Middle frontal gyrus (tissue), 1 donor: ENCODE measurements at regions not wholly inside any gene's neighbourhood (a gene's known extent, or its start where the extent isn't known, plus 50 kb on each side); places are given as distances from the start of the nearest gene placed in this dataset.

Source experiments
- DNase-seq: peaks from one replicate; pipeline ENCODE4 v3.0.0-alpha.2; 2015; ENCODE audit warnings: low spot score; ENCODE audit errors: extremely low spot score

DNA sequence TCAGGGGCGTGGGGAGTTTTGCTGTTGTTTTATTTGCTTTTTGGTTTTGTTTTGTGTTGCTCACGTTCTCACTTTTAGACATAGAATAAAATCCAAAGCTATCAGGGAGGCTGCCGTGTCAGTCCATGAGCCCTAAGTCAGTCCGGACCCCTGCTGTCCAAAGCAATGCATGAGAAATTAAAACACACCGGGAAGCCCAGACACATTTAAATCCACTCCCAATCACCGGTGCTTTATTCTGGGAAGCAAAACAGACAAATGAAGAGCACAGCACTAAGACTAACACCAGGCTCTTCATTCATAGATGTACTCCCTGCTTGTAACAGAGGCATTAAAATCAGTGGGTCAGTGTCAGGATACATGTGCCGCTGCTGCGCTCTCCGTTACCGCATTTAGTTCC is 180.9 kb downstream of the IRX2 start:
- DNase-seq, result no peak

DNA sequence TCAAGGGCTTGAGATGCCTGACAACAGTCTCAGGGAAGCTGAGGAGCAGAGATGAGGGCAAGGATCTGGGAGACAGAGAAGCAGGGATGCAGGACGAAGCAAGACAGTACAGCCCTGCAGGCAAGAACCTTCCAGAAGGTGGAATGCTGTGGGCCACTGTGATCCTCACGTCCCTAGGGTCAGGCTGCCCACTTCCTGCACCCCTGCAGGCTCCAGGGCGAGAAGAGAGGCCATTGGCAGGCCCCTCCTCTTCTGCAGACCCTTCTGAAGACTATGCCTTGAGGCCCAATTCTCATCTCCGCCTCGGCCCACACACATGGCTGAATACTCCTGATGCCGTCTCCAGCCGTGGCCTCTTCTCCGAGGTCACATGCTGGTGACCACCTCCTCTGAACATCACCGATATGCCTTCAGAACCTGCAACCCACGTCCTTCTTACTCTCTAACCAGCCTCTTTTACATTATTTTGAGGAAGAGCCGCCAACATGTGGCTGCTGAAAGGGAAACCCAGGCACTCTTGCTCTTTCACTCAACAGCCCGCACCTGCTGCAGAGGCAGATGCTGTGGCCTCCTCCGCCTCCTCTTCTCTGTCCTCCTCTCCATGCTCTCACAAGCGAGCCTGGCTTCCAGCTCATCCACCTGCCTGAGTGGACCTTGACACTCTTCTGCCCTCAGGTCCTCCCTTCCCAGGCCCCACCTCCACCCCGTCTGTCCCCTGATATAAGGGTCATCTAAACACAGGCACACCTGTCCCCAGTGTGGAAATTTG is 181.5 kb downstream of the IRX2 start:
- no peak for DNase-seq

- DNase-seq, result no peak
These were observed 182.3 kb downstream of the IRX2 start for GRCh38 chr5:2569176-2569575.

DNA sequence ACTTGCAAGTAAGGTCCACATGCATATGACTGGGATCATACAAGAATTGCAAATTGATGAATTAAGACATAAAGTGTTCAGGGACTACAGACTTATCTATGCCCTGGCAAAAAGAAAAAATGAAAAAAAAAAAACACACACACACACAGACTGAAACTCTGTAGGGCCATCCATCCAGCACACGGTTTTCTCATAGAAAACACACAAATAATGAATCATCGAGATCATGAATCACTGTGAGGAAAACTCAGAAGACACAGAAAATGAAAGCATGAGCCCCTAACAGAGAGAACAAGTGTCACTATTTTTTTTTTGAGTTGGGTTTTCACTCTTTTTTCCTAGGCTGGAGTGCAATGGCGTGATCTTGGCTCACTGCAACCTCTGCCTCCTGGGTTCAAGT is 185.2 kb downstream of the IRX2 start:
- DNase-seq, result no peak

GRCh38 chr5:2565147-2565546 is 186.3 kb downstream of the IRX2 start:
- DNase-seq, result no peak

DNA sequence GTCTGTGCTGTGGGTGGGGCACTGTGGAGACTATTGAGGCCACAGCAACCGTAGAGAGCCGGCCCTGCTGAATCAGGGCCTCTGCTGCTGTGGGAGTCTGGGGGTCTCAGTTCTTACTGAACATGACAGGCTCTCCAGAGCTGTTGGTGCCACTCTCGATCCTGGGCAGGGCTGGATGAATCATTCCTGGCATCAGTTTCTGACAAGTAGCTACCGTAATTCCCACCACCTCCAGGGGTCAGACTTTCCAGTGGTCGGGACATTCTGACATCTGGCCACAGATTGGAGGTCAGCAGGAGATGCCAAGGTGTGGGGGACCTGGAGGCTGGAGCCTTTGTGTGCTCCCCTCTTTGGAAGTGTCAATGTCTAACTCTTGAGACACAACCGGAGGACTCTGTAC is 188.4 kb downstream of the IRX2 start:
- DNase-seq, result no peak

GRCh38 chr5:2562036-2562435 is 189.4 kb downstream of the IRX2 start:
- DNase-seq, result no peak

- no peak for DNase-seq
These were observed 191.0 kb downstream of the IRX2 start for GRCh38 chr5:2560435-2560834.

GRCh38 chr5:2557435-2557834 is 194.0 kb downstream of the IRX2 start:
- DNase-seq, result no peak

GRCh38 chr5:2556375-2556966 is 195.0 kb downstream of the IRX2 start:
- no peak for DNase-seq

- no peak for DNase-seq
These were observed 197.9 kb downstream of the IRX2 start for GRCh38 chr5:2553611-2554010.

- DNase-seq, result no peak
These were observed 201.0 kb downstream of the IRX2 start for GRCh38 chr5:2550509-2550908.

DNA sequence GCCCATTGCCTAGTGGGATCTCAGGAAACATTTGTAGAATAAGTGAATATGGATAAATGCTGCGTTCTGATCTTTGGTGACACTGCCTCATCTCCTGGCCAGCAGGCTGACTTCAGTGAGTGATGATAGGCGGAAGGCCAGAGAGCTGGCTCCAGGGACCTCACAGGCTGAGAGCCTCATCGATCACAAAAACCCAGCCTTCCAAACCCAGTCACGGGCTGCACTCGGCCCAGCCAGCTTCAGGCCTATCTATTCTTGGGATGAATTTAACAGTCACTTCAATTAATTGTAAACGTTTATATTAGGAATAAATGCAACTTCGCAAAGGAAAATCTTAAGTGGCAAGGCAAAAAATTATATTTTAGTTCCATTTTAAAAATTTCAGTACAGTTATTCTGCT is 201.6 kb downstream of the IRX2 start:
- DNase-seq, result no peak

DNA sequence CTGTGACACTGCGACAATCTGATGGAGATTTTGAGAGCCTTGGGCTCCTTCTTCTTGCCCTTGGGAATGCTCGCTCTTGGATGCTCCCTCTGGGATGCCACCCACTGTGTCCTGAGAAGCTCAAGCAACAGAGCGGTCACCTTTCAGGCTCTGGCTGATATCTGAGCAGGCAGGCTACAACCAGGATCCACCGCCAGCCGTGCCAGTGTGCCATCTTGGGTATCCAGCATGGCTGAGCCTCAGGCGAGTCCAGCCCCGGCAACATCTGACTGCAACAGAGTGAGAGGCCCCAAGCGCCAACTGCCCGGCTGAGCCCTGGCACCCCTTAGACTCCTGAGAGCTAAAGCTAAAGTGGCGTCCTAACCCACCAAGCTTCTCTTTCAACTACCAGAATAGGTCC is 202.1 kb downstream of the IRX2 start:
- DNase-seq, result no peak

DNA sequence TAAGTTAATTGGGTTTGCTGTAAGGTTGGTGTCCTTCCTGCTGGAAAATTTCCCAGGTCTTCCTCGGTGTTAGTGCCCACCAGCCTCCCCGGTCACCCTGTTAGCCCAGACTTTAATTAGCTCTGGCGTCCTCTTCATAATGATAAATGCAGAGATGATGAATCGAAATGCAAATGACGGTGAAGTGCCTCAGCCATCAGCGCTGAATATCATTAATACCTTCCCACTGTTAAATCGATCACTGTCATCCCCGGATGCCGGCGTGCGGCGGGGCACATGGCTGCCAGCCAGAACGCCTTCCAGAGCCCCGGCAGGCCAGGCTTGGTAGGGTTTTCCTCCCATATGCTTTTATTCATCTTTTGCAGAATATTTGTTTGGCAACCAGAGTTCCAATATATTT is 204.5 kb downstream of the IRX2 start:
- no peak for DNase-seq

DNA sequence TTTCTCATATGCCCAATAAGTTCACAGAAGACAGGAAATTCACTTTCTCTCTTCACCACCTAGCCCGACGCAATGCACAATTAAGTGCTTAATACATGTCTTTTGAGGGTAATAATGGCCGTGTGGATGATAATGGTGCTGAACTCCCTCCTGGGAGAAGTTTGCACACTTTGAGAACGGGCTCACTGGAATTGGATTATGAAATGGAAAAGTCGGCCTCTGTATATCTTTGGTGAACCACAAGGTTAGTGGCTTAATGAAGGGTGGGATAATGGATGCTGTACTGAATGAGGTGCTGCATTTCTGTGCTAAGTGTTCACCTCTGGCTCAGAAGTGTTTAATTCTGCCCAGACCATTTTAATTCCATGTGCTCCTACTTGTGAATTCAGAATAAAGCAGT is 207.5 kb downstream of the IRX2 start:
- DNase-seq, result no peak

DNA sequence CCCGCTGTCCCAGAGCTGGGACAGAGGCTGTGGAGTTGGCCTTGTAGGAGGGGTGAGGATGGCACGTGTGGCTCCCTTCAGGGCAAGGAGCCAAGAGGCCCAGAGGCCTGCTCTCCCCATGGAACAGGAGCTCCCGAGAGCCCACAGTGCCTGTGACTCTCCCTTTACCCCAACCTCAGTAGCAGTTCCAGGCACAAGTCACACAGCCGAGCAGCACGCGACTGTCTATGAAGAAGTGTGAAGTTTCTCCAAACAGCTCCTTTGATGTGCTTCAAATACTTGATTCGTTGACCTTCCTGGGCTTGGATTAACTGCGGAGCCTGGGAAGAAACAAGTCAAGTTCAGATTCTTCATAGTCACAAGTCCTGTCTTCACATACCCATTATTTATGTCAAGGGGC is 208.7 kb downstream of the IRX2 start:
- DNase-seq, result no peak

DNA sequence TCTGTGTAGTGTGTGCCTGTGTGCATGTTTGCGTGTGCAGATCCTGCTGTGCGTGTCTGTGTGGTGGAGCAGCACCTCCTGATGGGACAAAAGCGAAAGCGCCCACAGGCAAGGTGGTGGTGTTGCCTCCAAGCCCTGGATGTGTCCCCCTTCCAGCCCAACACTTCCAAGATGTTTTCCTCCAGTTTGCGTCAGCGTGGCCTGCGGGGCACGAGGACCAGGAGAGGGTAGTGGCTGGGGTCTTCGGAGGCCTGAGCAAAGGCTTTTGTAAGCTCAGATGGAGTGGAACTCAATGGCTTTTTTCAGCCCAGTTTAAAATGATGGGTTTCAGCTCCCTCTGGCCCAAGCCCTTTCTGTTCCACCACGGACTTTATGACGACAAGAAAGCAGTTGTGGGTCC is 209.5 kb downstream of the IRX2 start:
- DNase-seq, result no peak

GRCh38 chr5:2538169-2538568 is 213.3 kb downstream of the IRX2 start:
- no peak for DNase-seq

DNA sequence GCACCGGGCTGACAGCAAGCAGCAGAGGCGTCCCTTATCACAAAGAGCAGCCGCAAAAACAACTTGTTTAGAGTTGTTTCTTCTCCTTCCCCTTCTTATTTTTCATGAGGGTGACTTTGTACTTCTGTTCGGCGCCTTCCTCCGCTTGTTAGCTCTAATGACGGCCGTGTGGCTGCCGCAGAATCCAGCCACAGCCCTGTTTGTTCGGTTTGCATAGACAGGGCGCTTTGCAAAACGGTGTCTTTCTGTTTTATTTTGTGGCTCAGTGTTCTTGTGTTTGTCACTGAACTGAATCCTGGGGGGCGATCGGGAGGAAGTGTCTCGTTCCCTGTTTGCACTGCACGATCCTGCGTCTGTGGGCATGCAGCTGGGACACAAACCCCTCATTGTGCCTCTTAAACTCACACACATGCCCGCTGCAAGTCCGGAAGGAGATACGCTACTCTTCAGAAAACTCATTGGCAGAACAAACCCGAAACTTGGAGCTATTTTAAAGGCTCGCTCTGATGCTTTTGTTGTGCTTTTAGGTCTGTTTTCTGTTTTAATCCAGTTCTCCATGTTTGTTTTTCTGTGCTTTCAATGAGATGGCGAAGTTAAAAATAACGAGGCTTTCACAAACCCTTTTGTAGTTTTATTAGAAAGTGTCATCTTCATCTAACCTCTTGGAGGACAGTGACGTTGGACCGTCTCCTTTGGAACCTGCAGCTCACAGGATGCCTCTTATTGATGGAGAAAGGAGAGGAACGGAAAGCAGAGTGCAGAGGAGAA is 213.9 kb downstream of the IRX2 start:
- DNase-seq, result no peak

DNA sequence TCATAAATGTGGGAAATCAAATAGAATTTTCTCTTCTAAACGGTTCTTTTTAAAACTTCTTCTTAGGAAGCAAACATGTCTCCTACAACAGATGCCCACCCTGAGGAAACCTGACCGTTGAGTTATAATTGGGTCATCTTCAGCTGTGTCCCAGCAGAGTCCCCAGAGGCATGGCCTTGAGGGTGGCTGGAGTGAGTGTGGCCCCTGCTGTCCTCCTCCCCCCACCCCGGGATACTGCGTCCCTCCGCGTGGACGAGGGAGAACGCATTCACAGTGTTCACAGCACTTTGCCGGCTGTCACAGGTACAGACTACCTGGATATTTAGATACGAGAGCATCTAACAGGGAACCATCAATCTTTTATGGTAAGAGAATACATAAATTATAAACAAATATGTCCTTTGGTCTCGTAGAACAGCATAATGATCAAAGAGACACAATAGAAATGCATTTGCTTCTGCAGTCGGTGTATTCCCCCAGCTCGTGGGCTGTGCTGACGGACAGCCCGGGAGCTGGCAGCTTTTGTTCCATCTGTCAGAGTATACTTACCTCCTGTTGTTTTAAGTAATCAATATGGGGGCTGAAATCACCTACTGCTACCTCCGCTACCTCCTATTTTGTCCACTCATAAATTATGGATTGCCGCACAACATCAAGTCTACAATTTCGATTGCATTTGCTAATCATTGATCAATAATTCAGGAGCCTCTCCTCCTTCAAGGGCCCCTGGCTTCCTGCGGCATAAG is 214.7 kb downstream of the IRX2 start:
- no peak for DNase-seq

GRCh38 chr5:2534970-2535369 is 216.5 kb downstream of the IRX2 start:
- no peak for DNase-seq
